H7 (cell line): ENCODE measurements at regions not wholly inside any gene's neighbourhood (a gene's known extent, or its start where the extent isn't known, plus 50 kb on each side); places are given as distances from the start of the nearest gene placed in this dataset.
"Not testable (repeated sequence)": the region's sequence is repeated elsewhere in the genome, so short reads cannot be mapped to it uniquely, and the experiment has no call there.

Experiments used
- DNase-seq: peaks from one replicate; pipeline ENCODE4 v3.0.0; 2012
- H3K27me3 ChIP-seq: 2 replicates; pipeline ENCODE4 v1.6.0; 2011; ENCODE audit warnings: mild to moderate bottlenecking, low read length; ENCODE audit not compliant: control insufficient read depth, insufficient read depth
- H3K36me3 ChIP-seq: replicated peaks from 2 replicates; pipeline ENCODE4 v1.5.1; 2011; ENCODE audit warnings: low read length; ENCODE audit not compliant: control insufficient read depth, insufficient read depth
- H3K4me3 ChIP-seq: 2 replicates; pipeline ENCODE4 v1.5.1; 2011; ENCODE audit warnings: low read depth, mild to moderate bottlenecking, control low read depth, low read length, moderate library complexity; ENCODE audit not compliant: insufficient read depth

- Histone ChIP-seq H3K27me3 (no peaks in the 10 kb centered on the region), H3K36me3 (no peaks in the 10 kb centered on the region), H3K4me3 (no peak overlapping the region)
- no peak for DNase-seq
Measured at GRCh38 chr4:66568431-66568830, 898.1 kb upstream of the EPHA5 start.

- no peak for DNase-seq
- Histone ChIP-seq H3K4me3 (no peak overlapping the region), H3K36me3 (no peaks in the 10 kb centered on the region), H3K27me3 (no peaks in the 10 kb centered on the region)
Measured at GRCh38 chr4:66568001-66568400, 897.7 kb upstream of the EPHA5 start.

- Histone ChIP-seq H3K27me3 (no peaks in the 10 kb centered on the region), H3K4me3 (no peak overlapping the region), H3K36me3 (no peaks in the 10 kb centered on the region)
- no peak for DNase-seq
Measured at GRCh38 chr4:66567551-66567950, 897.3 kb upstream of the EPHA5 start.

GRCh38 chr4:66565801-66566200 lies 895.5 kb upstream of the EPHA5 start:
- DNase-seq = no peak
- H3K27me3 ChIP-seq = no peaks in the 10 kb centered on the region
- H3K36me3 ChIP-seq = no peaks in the 10 kb centered on the region
- H3K4me3 ChIP-seq = no peak overlapping the region

DNA sequence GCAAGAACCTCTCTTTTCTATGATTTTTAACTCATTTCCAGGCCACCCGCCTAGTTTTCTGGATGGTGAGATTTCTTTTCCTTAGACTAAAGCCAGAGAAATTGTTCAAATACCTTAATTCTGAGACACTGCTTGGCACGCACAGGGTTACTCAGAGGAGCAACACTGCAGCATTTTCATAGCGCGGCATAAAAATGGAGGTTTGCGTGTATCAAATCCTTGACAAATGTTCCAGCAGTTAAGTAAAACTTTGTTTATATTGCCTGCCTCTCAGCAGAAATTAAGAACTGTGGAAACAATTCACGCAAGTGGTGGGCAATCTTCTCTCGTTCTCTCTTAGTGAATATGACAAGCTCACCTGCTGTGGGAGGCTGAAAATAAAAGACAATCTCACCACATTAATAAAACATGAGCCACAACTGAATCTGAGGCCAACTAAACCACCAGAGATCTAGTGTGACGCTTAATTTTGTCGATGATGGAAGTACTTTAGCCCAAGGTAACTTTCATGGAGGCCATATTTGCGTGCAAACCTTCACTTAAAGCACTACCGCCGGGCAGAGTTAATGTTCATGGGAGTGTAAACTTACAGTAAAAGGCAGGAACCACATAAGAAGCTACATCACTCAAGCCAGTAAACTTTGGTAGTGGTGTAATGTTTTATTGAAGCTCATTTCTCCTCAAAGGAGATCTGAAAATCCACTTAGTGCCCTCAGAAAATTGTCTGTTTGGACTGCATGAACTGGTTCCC lies 894.8 kb upstream of the EPHA5 start:
- Histone ChIP-seq H3K27me3 (no peaks in the 10 kb centered on the region), H3K36me3 (no peaks in the 10 kb centered on the region), H3K4me3 (no peak overlapping the region)
- DNase-seq = no peak

DNA sequence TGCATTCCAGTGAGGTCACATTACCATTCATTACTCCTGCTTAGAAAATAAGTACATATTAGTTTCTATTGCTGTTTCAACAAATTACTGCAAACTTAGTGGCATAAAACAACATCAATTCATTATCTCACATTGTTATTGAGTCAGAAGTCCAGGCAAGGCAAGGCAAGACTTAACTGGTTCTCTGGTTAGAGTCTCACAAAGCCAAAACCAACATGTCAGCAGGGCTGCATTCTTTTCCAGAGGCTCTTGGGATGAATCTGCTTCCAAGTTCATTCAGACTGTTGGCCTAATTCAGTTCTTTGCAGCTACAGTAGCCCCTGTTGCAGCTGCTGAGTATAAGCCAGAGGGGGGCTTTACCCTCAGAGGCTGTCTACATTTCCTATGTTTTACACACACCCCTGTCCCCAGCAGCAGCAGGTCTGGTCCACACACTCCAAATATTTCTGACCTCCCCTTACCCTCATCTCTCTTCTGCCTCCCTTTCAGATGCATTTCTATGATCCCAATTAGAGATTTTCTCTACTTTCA lies 892.1 kb upstream of the EPHA5 start:
- Histone ChIP-seq H3K4me3 (no peak overlapping the region), H3K36me3 (no peaks in the 10 kb centered on the region), H3K27me3 (no peaks in the 10 kb centered on the region)
- DNase-seq = no peak

DNA sequence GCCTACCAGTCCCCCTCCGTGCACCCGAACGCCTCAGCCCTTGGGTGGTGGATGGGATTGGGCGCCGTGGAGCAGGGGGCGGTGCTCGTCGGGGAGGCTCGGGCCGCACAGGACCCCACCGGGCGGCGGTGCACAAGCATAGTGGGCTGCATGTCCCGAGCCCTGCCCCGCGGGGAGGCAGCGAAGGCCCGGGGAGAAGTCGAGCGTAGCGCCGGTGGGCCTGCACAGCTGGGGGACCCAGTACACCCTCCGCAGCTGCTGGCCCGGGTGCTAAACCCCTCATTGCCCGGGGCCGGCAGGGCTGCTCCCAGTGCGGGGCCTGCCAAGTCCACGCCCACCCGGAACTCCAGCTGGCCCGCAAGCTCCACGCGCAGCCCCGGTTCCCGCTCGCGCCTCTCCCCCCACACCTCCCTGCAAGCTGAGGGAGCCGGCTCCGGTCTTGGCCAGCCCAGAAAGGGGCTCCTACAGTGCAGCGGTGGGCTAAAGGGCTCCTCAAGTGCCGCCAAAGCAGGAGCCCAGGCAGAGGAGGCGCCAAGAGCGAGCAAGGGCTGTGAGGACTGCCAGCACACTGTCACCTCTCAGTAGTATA lies 891.3 kb upstream of the EPHA5 start:
- not testable (repeated sequence) for DNase-seq, H3K36me3 ChIP-seq

DNA sequence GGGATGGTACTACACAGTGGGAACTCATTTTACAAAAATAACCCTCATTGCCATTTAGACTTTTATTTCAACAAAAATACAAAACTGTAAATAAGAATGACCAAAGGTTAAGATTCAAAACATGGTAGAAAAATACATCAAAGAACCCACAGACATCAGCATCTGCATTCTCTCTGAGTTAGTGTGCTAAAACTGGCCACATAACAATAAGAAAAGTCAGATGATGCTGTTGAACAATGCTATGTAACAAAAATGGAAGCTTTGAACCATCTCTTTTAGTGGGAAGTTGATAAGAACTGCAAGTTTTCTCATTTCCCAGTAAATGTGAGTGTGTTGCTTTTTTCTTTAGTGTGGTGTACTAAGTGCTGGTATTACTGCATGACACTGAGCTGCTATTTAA lies 888.4 kb upstream of the EPHA5 start:
- no peaks in the 10 kb centered on the region for H3K27me3 ChIP-seq
- no peak overlapping the region for H3K4me3 ChIP-seq
- DNase-seq = no peak
- H3K36me3 ChIP-seq = no peaks in the 10 kb centered on the region

More for the DNA sequence above, 891.3 kb upstream of the EPHA5 start:
- H3K27me3 ChIP-seq, H3K4me3 ChIP-seq: not testable (repeated sequence)

DNA sequence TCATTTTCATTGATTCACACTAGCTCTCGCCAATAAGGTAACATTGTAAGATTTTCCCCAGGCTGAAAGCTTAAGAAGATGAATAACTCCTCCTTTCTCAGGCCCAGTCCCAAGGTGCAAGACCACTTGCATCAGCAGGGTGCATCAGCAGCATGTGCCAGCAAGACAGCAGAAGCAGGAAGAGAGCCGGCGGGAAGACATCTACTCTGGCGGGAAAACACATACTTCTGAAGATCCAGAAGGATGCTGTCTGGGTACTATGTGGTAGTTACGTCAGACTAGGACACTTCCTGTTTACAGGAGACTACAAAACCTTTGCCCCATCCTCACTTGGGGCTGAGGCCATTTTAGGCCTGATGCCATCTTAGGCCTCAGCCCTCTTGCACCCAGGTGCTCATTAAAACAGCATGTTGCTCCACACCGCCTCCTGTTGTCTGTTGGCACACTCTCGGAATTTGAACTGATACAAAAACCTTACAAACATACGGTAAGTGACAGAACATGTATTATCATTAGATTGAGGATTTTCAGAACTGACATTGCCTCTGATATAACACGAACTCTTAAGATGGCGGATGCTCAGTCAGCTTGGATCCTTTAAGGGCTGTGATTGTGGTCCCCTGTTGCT lies 886.5 kb upstream of the EPHA5 start:
- no peak overlapping the region for H3K4me3 ChIP-seq
- no peaks in the 10 kb centered on the region for H3K36me3 ChIP-seq
- no peaks in the 10 kb centered on the region for H3K27me3 ChIP-seq
- DNase-seq = no peak

GRCh38 chr4:66555301-66555700 lies 885.0 kb upstream of the EPHA5 start:
- DNase-seq = no peak

DNA sequence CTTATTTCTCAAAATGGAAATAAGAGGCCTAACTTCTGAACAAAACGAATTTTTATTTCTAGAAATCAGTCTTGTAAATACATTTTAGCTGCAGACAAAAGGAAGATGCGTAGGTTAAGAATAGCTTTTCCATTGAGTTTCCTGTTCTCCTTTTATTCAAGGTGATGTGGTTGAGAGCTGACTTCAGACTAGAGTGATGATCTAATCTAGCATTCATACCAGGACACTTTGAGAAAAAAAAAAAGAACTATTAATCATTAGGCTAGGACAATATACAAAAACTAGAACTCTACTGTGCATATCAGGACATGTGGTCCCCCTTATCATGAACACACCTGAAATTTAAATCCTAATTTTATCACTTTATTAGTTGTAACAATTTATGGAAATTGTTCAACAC lies 884.5 kb upstream of the EPHA5 start:
- no peaks in the 10 kb centered on the region for H3K36me3 ChIP-seq
- no peak for DNase-seq
- no peak overlapping the region for H3K4me3 ChIP-seq
- no peaks in the 10 kb centered on the region for H3K27me3 ChIP-seq

More at GRCh38 chr4:66555301-66555700, 885.0 kb upstream of the EPHA5 start:
- no peaks in the 10 kb centered on the region for H3K36me3 ChIP-seq
- H3K27me3 ChIP-seq = no peaks in the 10 kb centered on the region
- H3K4me3 ChIP-seq = no peak overlapping the region

- not testable (repeated sequence) for DNase-seq, H3K36me3 ChIP-seq, H3K27me3 ChIP-seq, H3K4me3 ChIP-seq
Measured at GRCh38 chr4:66545301-66545700, 875.0 kb upstream of the EPHA5 start.

GRCh38 chr4:66544281-66544680 lies 874.0 kb upstream of the EPHA5 start:
- H3K4me3 ChIP-seq = no peak overlapping the region
- no peaks in the 10 kb centered on the region for H3K27me3 ChIP-seq
- H3K36me3 ChIP-seq = no peaks in the 10 kb centered on the region
- DNase-seq = no peak

GRCh38 chr4:66539745-66540144 lies 869.5 kb upstream of the EPHA5 start:
- no peaks in the 10 kb centered on the region for H3K27me3 ChIP-seq
- H3K36me3 ChIP-seq = no peaks in the 10 kb centered on the region
- H3K4me3 ChIP-seq = no peak overlapping the region
- no peak for DNase-seq

DNA sequence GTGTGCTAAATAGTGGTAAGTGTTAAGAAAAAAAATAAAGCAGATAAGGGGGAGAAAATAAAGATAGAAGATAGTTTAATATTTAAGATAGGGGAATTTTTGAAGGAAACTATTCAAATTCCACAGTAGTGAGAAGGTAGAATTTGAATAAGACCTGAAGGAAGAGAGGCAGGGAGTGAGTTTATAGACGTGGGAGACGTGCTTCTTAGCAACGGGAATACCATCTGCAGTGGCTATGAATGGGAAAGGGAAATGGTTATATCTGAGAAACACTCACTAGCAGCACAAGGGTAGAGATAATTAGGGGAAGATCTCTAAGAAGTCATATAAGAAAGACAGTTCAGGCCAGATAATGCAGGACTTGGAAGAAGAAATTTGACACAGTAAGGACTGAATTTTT lies 854.5 kb upstream of the EPHA5 start:
- Histone ChIP-seq H3K4me3 (no peak overlapping the region), H3K27me3 (no peaks in the 10 kb centered on the region), H3K36me3 (no peaks in the 10 kb centered on the region)
- no peak for DNase-seq
